ENCODE measurements at regions not wholly inside any gene's neighbourhood (a gene's known extent, or its start where the extent isn't known, plus 50 kb on each side); places are given as distances from the start of the nearest gene placed in this dataset.

GRCh38 chrX:124679199-124679598, 332.8 kb downstream of the SH2D1A start:
- no peak for TF ChIP-seq CTCF (IDR thresholded peaks at IDR 0.05; ENCODE audit: control insufficient read depth, extremely low read depth, insufficient read depth)
- DNase-seq (ENCODE audit: low read depth): no peak
- H3K4me3 ChIP-seq (ENCODE audit: low read depth, low read length): no peak overlapping the region

DNA sequence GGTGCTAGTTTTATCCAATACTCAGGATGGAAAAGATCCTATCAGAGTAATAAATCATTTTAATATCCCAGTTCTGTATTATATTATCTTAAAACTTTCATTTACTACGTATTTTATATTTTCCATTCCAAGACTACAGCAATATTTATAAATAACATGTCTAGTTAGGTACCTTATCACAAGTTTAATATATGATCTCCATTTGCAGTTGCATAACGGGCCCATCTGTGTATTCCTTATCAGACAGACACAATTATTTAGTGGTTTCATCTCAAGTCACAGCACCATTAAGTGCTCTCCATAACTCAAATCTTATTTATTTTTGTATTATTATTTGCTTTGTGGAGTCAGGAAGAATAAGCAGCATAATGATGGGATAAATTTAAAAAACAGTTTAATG, 333.9 kb downstream of the SH2D1A start:
- TF ChIP-seq CTCF (IDR thresholded peaks at IDR 0.05; ENCODE audit: control insufficient read depth, extremely low read depth, insufficient read depth): no peak
- no peak for DNase-seq (ENCODE audit: low read depth)

DNA sequence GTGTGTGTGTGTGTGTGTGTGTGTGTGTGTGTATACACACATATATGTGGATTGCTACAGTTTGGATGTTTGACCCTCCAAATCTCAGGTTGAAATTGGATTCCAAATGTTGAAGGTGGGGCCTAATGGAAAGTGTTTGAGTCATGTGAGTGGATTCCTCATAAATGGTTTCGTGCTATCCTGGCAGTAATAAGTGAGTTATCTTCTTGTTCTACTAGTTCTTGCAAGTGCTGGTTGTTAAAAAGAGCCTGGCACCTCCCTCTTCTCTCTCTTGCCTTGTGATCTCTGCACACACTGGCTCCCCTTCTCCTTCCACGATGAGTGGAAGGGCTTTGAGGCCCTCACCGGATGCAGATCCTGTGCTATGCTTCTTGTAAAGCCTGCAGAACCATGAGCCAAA, 344.1 kb downstream of the SH2D1A start:
- TF ChIP-seq CTCF (IDR thresholded peaks at IDR 0.05; ENCODE audit: control insufficient read depth, extremely low read depth, insufficient read depth): no peak
- H3K4me3 ChIP-seq (ENCODE audit: low read depth, low read length): no peak overlapping the region
- no peak for DNase-seq (ENCODE audit: low read depth)

More for the DNA sequence above, 333.9 kb downstream of the SH2D1A start:
- no peak overlapping the region for H3K4me3 ChIP-seq (ENCODE audit: low read depth, low read length)

- TF ChIP-seq CTCF (IDR thresholded peaks at IDR 0.05; ENCODE audit: control insufficient read depth, extremely low read depth, insufficient read depth): no peak
- no peak for DNase-seq (ENCODE audit: low read depth)
- H3K4me3 ChIP-seq (ENCODE audit: low read depth, low read length): no peak overlapping the region
Measured at GRCh38 chrX:124699876-124700275, 353.5 kb downstream of the SH2D1A start.

GRCh38 chrX:124717537-124717936, 371.2 kb downstream of the SH2D1A start:
- TF ChIP-seq CTCF (IDR thresholded peaks at IDR 0.05; ENCODE audit: control insufficient read depth, extremely low read depth, insufficient read depth): no peak
- no peak for DNase-seq (ENCODE audit: low read depth)
- no peak overlapping the region for H3K4me3 ChIP-seq (ENCODE audit: low read depth, low read length)

- H3K4me3 ChIP-seq (ENCODE audit: low read depth, low read length): no peak overlapping the region
- no peak for TF ChIP-seq CTCF (IDR thresholded peaks at IDR 0.05; ENCODE audit: control insufficient read depth, extremely low read depth, insufficient read depth)
- peak; percentile 30 for DNase-seq (ENCODE audit: low read depth)
Measured at GRCh38 chrX:124719060-124719459, 372.7 kb downstream of the SH2D1A start.

DNA sequence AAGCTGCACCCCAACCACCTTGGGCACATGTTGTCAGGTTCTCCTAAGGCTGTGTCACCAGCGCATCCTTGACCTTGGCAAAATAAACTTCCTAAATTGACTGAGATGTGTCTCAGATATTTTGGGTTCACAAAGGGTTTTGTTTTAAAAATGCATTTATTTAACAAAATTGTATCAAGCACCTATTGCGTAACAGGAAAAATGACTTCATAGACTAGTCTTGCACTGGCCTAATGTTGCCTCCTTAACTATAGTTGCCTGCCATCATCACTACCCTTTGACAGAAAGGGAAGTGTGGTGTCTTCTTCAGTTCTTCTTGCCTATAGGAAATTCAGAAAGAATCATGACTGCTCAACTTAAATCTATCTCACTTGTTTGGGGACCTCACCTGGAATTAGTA, 374.2 kb downstream of the SH2D1A start:
- TF ChIP-seq CTCF (IDR thresholded peaks at IDR 0.05; ENCODE audit: control insufficient read depth, extremely low read depth, insufficient read depth): no peak
- no peak overlapping the region for H3K4me3 ChIP-seq (ENCODE audit: low read depth, low read length)
- no peak for DNase-seq (ENCODE audit: low read depth)

All from LNCaP clone FGC (cell line).